Right lobe of liver (tissue), 6 donors: ENCODE measurements at regions not wholly inside any gene's neighbourhood (a gene's known extent, or its start where the extent isn't known, plus 50 kb on each side); places are given as distances from the start of the nearest gene placed in this dataset.
"Not testable (repeated sequence)": the region's sequence is repeated elsewhere in the genome, so short reads cannot be mapped to it uniquely, and the experiment has no call there.

ENCODE experiments used
- ATAC-seq, 4 donors: fragments of 200-7000 bp; cut with Tn5 transposase; one replicate each; pipeline ENCODE4 v1.9.1; 2020; ENCODE audit warnings: mild to moderate bottlenecking in 4 of 4, moderate library complexity in 4 of 4
- DNase-seq, 3 donors: peaks; one replicate each; pipeline ENCODE4 v3.0.0-alpha.2; 2020
- H3K27ac ChIP-seq, 3 donors: fragments of 200-600 bp; one replicate each; pipeline ENCODE4 v1.8.0; 2022
- H3K27me3 ChIP-seq, 2 donors: fragments of 200-600 bp; one replicate each; pipeline ENCODE4 v1.8.0; 2022
- H3K36me3 ChIP-seq, 4 donors: fragments of 200-600 bp; sonication (generic) in 1 of 4; one replicate each; pipeline versions ENCODE4 v1.5.1 to v1.8.0; 2017 to 2022; ENCODE audit warnings: control low read depth in 1 of 4
- H3K4me1 ChIP-seq, 4 donors: fragments of 200-600 bp; sonication (generic) in 1 of 4; one replicate each; pipeline versions ENCODE4 v1.5.1 to v1.8.0; 2017 to 2022; ENCODE audit warnings: control low read depth in 1 of 4
- H3K4me3 ChIP-seq, 3 donors: fragments of 200-600 bp; one replicate each; pipeline ENCODE4 v1.8.0; 2022
- H3K9me3 ChIP-seq, 4 donors: fragments of 200-600 bp; sonication (generic) in 1 of 4; one replicate each; pipeline versions ENCODE4 v1.5.1 to v1.8.0; 2017 to 2022; ENCODE audit warnings: control low read depth in 1 of 4
- WGBS: methylation state at CpG from one replicate; pipeline ENCODE4 v1.1.6; 2018; ENCODE audit warnings: low coverage, low lambda C conversion rate; ENCODE audit not compliant: insufficient coverage; ENCODE audit errors: missing lambda C conversion rate; 5-methylcytosine and 5-hydroxymethylcytosine counted together
- intact Hi-C, 2 donors: fragments of 100-400 bp; cut with DNase I; formaldehyde crosslinking; loops; one replicate each; pipeline versions ENCODE4 v1.11.2 to v1.14.1; 2022
- small RNA-seq, 2 experiments: library from RNA; depleted of rRNA; stranded (forward); fragments of <200 nt; gene quantifications; one replicate each; pipeline ENCODE3, GENCODE V24; 2016
- TF ChIP-seq, protein P1 (sequence below), 4 donors: fragments of 200-600 bp in 3 of 4; fragments of 450-650 bp in 1 of 4; IDR thresholded peaks; one replicate each; pipeline versions ENCODE4 v1.5.1 to v1.8.0; 2016 to 2022; ENCODE audit warnings: antibody characterized with exemption in 4 of 4, mild to moderate bottlenecking in 2 of 4
- donor health status: DM: no; HTN: yes; CAD: no.
- donor health status: DM: no; HTN: no; CAD: no.
- donor health status: DM: no; HTN: no; CAD: no.
- donor health status: DM: no; HTN: yes; CAD: no.
- donor health status: DM: no; HTN: yes; CAD: no.

DNA sequence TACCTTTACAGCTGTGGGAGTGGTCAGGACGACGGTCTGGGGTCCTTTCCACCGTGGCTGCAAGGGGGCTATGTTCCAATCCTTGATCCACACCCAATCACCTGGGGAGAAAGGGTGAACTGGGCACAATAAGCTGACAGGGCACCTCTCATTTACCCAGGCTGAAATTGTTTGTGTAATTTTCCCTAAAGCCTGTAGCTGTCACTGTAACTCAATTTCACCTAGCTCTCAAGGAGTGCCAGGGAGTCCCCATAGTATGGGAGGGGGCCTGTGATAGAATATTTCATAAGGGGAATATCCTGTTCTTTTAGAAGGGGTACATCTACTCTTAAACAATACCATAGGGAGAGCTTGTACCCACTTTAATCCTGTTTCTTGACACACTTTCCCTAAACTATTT lies 51.7 kb upstream of the COX7C start:
- H3K27ac ChIP-seq, H3K9me3 ChIP-seq, ATAC-seq, H3K4me3 ChIP-seq, DNase-seq, H3K36me3 ChIP-seq, intact Hi-C loops, H3K4me1 ChIP-seq, H3K27me3 ChIP-seq: not testable (repeated sequence)
- TF ChIP-seq, protein P1, sequence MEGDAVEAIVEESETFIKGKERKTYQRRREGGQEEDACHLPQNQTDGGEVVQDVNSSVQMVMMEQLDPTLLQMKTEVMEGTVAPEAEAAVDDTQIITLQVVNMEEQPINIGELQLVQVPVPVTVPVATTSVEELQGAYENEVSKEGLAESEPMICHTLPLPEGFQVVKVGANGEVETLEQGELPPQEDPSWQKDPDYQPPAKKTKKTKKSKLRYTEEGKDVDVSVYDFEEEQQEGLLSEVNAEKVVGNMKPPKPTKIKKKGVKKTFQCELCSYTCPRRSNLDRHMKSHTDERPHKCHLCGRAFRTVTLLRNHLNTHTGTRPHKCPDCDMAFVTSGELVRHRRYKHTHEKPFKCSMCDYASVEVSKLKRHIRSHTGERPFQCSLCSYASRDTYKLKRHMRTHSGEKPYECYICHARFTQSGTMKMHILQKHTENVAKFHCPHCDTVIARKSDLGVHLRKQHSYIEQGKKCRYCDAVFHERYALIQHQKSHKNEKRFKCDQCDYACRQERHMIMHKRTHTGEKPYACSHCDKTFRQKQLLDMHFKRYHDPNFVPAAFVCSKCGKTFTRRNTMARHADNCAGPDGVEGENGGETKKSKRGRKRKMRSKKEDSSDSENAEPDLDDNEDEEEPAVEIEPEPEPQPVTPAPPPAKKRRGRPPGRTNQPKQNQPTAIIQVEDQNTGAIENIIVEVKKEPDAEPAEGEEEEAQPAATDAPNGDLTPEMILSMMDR (IDR thresholded peaks at IDR 0.05) = peak in 1 of 4 donors; percentile 24
- WGBS = no CpG with 5 or more reads among the region's 3 CpGs

Small RNA genes in the stretch of these regions (small RNA-seq; reads per million reads assigned to genes)
- 0 reads per million in 2 experiments for gene RBBP4P6
